ENCODE measurements at regions not wholly inside any gene's neighbourhood (a gene's known extent, or its start where the extent isn't known, plus 50 kb on each side); places are given as distances from the start of the nearest gene placed in this dataset.

GRCh38 chr7:118861581-118861980 lies 637.1 kb downstream of the ANKRD7 start:
- TF ChIP-seq RFX5 (IDR thresholded peaks at IDR 0.05) (no peak), POLR2A (IDR thresholded peaks at IDR 0.05; ENCODE audit: low read length) (no peak), RCOR1 (IDR thresholded peaks at IDR 0.05; ENCODE audit: low read depth, low read length) (no peak)
